ENCODE measurements at regions not wholly inside any gene's neighbourhood (a gene's known extent, or its start where the extent isn't known, plus 50 kb on each side); places are given as distances from the start of the nearest gene placed in this dataset.

DNA sequence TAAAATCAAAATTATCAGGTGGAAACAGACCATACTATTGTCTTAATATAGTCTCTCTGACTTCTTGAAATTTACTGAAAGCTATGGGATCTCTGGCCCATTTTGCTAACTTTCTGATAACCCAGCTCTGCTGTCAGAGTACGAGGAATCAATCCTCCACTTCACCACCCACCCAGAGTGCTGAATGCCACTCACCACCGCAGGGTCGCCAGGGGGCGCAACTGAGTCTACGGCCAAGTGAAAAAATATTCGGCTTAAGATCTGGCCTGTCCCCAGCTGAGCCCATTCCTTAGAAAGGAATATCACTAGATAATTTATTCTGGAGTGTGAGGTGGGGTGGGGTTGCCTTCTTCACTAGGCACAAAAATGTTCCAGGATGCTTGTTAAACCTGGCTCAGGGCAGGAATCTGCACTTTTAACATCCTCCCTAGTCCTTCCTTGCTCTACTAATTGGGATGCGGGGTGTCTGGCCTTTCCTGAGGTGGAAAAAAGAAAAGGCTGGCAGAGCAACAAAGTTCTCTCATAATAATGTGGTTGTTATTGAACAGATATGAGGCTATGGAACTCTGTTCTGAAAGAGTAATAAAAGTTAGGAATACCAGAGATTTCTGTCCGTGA is 520.6 kb downstream of the MFSD1 start:
- TF ChIP-seq RAD21 (IDR thresholded peaks at IDR 0.05; ENCODE audit: low read length) (no peak), YY1 (IDR thresholded peaks at IDR 0.05; ENCODE audit: low read depth) (no peak), RXRA (IDR thresholded peaks at IDR 0.05; ENCODE audit: borderline replicate concordance, low read depth) (no peak), FOSL2 (IDR thresholded peaks at IDR 0.05; ENCODE audit: borderline replicate concordance, low read depth) (no peak), POLR2AphosphoS5 (IDR thresholded peaks at IDR 0.05; ENCODE audit: low read depth, low read length) (no peak), SMC3 (IDR thresholded peaks at IDR 0.05; ENCODE audit: low read depth, low read length) (peak; percentile 52)
- TF ChIP-seq, protein P1, sequence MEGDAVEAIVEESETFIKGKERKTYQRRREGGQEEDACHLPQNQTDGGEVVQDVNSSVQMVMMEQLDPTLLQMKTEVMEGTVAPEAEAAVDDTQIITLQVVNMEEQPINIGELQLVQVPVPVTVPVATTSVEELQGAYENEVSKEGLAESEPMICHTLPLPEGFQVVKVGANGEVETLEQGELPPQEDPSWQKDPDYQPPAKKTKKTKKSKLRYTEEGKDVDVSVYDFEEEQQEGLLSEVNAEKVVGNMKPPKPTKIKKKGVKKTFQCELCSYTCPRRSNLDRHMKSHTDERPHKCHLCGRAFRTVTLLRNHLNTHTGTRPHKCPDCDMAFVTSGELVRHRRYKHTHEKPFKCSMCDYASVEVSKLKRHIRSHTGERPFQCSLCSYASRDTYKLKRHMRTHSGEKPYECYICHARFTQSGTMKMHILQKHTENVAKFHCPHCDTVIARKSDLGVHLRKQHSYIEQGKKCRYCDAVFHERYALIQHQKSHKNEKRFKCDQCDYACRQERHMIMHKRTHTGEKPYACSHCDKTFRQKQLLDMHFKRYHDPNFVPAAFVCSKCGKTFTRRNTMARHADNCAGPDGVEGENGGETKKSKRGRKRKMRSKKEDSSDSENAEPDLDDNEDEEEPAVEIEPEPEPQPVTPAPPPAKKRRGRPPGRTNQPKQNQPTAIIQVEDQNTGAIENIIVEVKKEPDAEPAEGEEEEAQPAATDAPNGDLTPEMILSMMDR (IDR thresholded peaks at IDR 0.05) = peak; percentile 75
- peak overlapping the region in 1 of 2 experiments; percentile 40; a peak in 1 of 4 replicates for H3K4me3 ChIP-seq (ENCODE audit: low read depth in 2 of 2, low read length in 1 of 2)
- CTCF ChIA-PET = interaction anchor here (0.9 to 1.5 kb wide), 2 partner anchors 10 to 12 kb away, joined by 4 to 5 read pairs; no protein-coding TSS in a partner anchor
- H3K79me2 ChIP-seq (ENCODE audit: insufficient read depth) = no peaks in the 10 kb centered on the region
- WGBS (ENCODE audit: low lambda C conversion rate) = 57% methylated on average over 8 of the region's 8 CpGs
- H3K9ac ChIP-seq = no peak overlapping the region
- 0 out of 2 replicates have a peak, but pooled peaks cover 6% of the 10 kb centered on the region for H3K27me3 ChIP-seq (ENCODE audit: insufficient read depth)
- POLR2A ChIA-PET = no interaction called here
- no peaks in the 10 kb centered on the region for H3K9me2 ChIP-seq
- H3F3A ChIP-seq (replicated peaks; ENCODE audit: insufficient read depth) = no peaks in the 10 kb centered on the region
- H2AFZ ChIP-seq (ENCODE audit: low read depth) = no peak overlapping the region
- H3K9me3 ChIP-seq = no peaks in the 10 kb centered on the region
- no peak overlapping the region for H3K27ac ChIP-seq (ENCODE audit: low read depth in 2 of 2, low read length in 1 of 2)
- no peak overlapping the region for H3K4me2 ChIP-seq
- H4K20me1 ChIP-seq (ENCODE audit: insufficient read depth) = no peaks in the 10 kb centered on the region
- no peaks in the 10 kb centered on the region; a peak in 2 of 4 replicates for H3K4me1 ChIP-seq (ENCODE audit: control insufficient read depth in 1 of 2, insufficient read depth in 2 of 2, low read depth in 1 of 2, low read length in 1 of 2)
- H3K36me3 ChIP-seq (replicated peaks in 1 of 2; ENCODE audit: control insufficient read depth in 1 of 2, insufficient read depth in 2 of 2, low read length in 1 of 2) = no peaks in the 10 kb centered on the region
- DNase-seq = peak; percentile 10

DNA sequence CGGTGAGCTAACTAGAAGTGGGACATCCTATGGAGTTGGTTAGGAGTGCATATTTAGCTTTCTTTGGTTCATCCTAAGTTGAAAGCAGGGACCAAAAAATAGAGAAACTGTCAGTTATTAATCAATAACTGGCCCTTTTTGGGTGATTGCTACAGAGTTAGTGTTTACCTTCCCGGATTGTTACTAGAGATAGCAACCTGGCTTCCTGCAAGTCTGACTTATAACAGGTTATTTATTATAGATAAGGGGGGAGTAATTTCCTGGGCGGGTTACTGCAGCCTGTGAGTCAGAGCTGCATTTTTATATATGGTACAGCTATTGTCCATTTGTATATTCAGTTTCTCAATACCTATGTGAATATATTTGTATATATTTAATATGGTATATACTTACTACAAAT is 522.0 kb downstream of the MFSD1 start:
- Histone ChIP-seq H3K36me3 (replicated peaks in 1 of 2; ENCODE audit: control insufficient read depth in 1 of 2, insufficient read depth in 2 of 2, low read length in 1 of 2) (no peaks in the 10 kb centered on the region), H3K4me1 (ENCODE audit: control insufficient read depth in 1 of 2, insufficient read depth in 2 of 2, low read depth in 1 of 2, low read length in 1 of 2) (no peaks in the 10 kb centered on the region; a peak in 2 of 4 replicates), H3F3A (replicated peaks; ENCODE audit: insufficient read depth) (no peaks in the 10 kb centered on the region), H3K9ac (no peak overlapping the region), H3K27me3 (ENCODE audit: insufficient read depth) (0 out of 2 replicates have a peak, but pooled peaks cover 6% of the 10 kb centered on the region), H3K4me3 (ENCODE audit: low read depth in 2 of 2, low read length in 1 of 2) (no peak overlapping the region), H3K4me2 (no peak overlapping the region), H3K27ac (ENCODE audit: low read depth in 2 of 2, low read length in 1 of 2) (no peak overlapping the region), H2AFZ (ENCODE audit: low read depth) (no peak overlapping the region), H3K79me2 (ENCODE audit: insufficient read depth) (no peaks in the 10 kb centered on the region), H3K9me2 (no peaks in the 10 kb centered on the region), H4K20me1 (ENCODE audit: insufficient read depth) (no peaks in the 10 kb centered on the region), H3K9me3 (no peaks in the 10 kb centered on the region)
- CTCF ChIA-PET = no interaction called here
- WGBS (ENCODE audit: low lambda C conversion rate) = 59% methylated on average over 3 of the region's 3 CpGs
- DNase-seq = no peak
- POLR2A ChIA-PET = no interaction called here
- TF ChIP-seq TEAD4 (IDR thresholded peaks at IDR 0.05; ENCODE audit: borderline replicate concordance, insufficient read depth) (no peak), FOXJ3 (CRISPR knock-in tag; IDR thresholded peaks at IDR 0.05) (no peak), NRF1 (IDR thresholded peaks at IDR 0.05; ENCODE audit: low read depth, low read length) (no peak), ELF1 (IDR thresholded peaks at IDR 0.05) (no peak), YY1 (IDR thresholded peaks at IDR 0.05; ENCODE audit: low read depth) (no peak), FOXM1 (IDR thresholded peaks at IDR 0.05; ENCODE audit: low read depth) (no peak), EZH2phosphoT487 (IDR thresholded peaks at IDR 0.05; ENCODE audit: borderline replicate concordance, low read depth) (no peak), RXRA (IDR thresholded peaks at IDR 0.05; ENCODE audit: borderline replicate concordance, low read depth) (no peak)
- TF ChIP-seq, protein P2, sequence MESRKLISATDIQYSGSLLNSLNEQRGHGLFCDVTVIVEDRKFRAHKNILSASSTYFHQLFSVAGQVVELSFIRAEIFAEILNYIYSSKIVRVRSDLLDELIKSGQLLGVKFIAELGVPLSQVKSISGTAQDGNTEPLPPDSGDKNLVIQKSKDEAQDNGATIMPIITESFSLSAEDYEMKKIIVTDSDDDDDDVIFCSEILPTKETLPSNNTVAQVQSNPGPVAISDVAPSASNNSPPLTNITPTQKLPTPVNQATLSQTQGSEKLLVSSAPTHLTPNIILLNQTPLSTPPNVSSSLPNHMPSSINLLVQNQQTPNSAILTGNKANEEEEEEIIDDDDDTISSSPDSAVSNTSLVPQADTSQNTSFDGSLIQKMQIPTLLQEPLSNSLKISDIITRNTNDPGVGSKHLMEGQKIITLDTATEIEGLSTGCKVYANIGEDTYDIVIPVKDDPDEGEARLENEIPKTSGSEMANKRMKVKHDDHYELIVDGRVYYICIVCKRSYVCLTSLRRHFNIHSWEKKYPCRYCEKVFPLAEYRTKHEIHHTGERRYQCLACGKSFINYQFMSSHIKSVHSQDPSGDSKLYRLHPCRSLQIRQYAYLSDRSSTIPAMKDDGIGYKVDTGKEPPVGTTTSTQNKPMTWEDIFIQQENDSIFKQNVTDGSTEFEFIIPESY (IDR thresholded peaks at IDR 0.05; ENCODE audit: borderline replicate concordance, low read depth) = no peak
